GM19023 (cell line): ENCODE measurements at regions not wholly inside any gene's neighbourhood (a gene's known extent, or its start where the extent isn't known, plus 50 kb on each side); places are given as distances from the start of the nearest gene placed in this dataset.
"Not testable (repeated sequence)": the region's sequence is repeated elsewhere in the genome, so short reads cannot be mapped to it uniquely, and the experiment has no call there.

Source experiments
- ATAC-seq: cut with Tn5 transposase; IDR thresholded peaks from one replicate; pipeline ENCODE4 v1.9.1; 2021; ENCODE audit warnings: mild to moderate bottlenecking, moderate library complexity; ENCODE audit not compliant: unreplicated experiment

GRCh38 chr22:47624252-47625012 is 862.0 kb downstream of the TBC1D22A start:
- no peak for ATAC-seq

GRCh38 chr22:47623763-47624148 is 861.3 kb downstream of the TBC1D22A start:
- no peak for ATAC-seq

- ATAC-seq = no peak
Observed at GRCh38 chr22:47623066-47623762, 860.8 kb downstream of the TBC1D22A start.

GRCh38 chr22:47622541-47622940 is 860.1 kb downstream of the TBC1D22A start:
- ATAC-seq = no peak

- ATAC-seq = no peak
Observed at GRCh38 chr22:47621253-47621652, 858.8 kb downstream of the TBC1D22A start.

- ATAC-seq = no peak
Observed at GRCh38 chr22:47620391-47620790, 857.9 kb downstream of the TBC1D22A start.

GRCh38 chr22:47619631-47620030 is 857.2 kb downstream of the TBC1D22A start:
- ATAC-seq = no peak

- no peak for ATAC-seq
Observed at GRCh38 chr22:47618180-47619010, 855.9 kb downstream of the TBC1D22A start.

- no peak for ATAC-seq
Observed at GRCh38 chr22:47617186-47617585, 854.7 kb downstream of the TBC1D22A start.

- ATAC-seq = no peak
Observed at GRCh38 chr22:47616396-47617020, 854.1 kb downstream of the TBC1D22A start.

GRCh38 chr22:47615051-47615450 is 852.6 kb downstream of the TBC1D22A start:
- no peak for ATAC-seq

GRCh38 chr22:47613606-47614350 is 851.3 kb downstream of the TBC1D22A start:
- ATAC-seq = no peak

GRCh38 chr22:47613181-47613580 is 850.7 kb downstream of the TBC1D22A start:
- ATAC-seq = not testable (repeated sequence)

GRCh38 chr22:47612311-47612910 is 850.0 kb downstream of the TBC1D22A start:
- ATAC-seq = no peak

- no peak for ATAC-seq
Observed at GRCh38 chr22:47610764-47611163, 848.3 kb downstream of the TBC1D22A start.

- no peak for ATAC-seq
Observed at GRCh38 chr22:47610281-47610680, 847.8 kb downstream of the TBC1D22A start.

GRCh38 chr22:47609653-47610052 is 847.2 kb downstream of the TBC1D22A start:
- ATAC-seq = no peak

- no peak for ATAC-seq
Observed at GRCh38 chr22:47608421-47608820, 846.0 kb downstream of the TBC1D22A start.

- ATAC-seq = no peak
Observed at GRCh38 chr22:47607486-47607885, 845.0 kb downstream of the TBC1D22A start.

- ATAC-seq = no peak
Observed at GRCh38 chr22:47606426-47606825, 844.0 kb downstream of the TBC1D22A start.
